GM12878 (cell line): ENCODE measurements at regions not wholly inside any gene's neighbourhood (a gene's known extent, or its start where the extent isn't known, plus 50 kb on each side); places are given as distances from the start of the nearest gene placed in this dataset.

Source experiments
- ATAC-seq: fragments of 200-7000 bp; cut with Tn5 transposase; 3 replicates; pipeline ENCODE4 v1.9.1; 2020; ENCODE audit warnings: mild to moderate bottlenecking, moderate library complexity
- BruUV-seq: library from RNA; stranded (reverse); fragments of 400-500 nt; replicated peaks from 2 replicates; lab custom pipeline; 2021; lab: Mats Ljungman, UMichigan
- CTCF ChIA-PET: fragments of 300-600 bp; sonication (Branson Sonifier 250); formaldehyde crosslinking; extraction: SDS; loops from one replicate; lab custom pipeline; 2021; ENCODE audit warnings: inconsistent platforms; lab: Yijun Ruan, JAX
- POLR2A ChIA-PET: fragments of 350-600 bp; formaldehyde crosslinking; extraction: SDS; loops from one replicate; lab custom pipeline; 2021; ENCODE audit warnings: inconsistent platforms; lab: Charles Lee
- RAD21 ChIA-PET: fragments of 300-600 bp; sonication (Branson Sonifier 250); formaldehyde crosslinking; loops from one replicate; lab custom pipeline; 2023; ENCODE audit warnings: antibody characterized with exemption; ENCODE audit not compliant: unreplicated experiment; lab: Charles Lee
- SMC1A ChIA-PET: fragments of 300-600 bp; sonication (Branson Sonifier 250); formaldehyde crosslinking; loops from one replicate; lab custom pipeline; 2023; ENCODE audit not compliant: unreplicated experiment, uncharacterized antibody; lab: Charles Lee
- DNase-seq: peaks from one replicate; pipeline ENCODE4 v3.0.0-alpha.2; 2011; ENCODE audit warnings: low read depth, low spot score
- FAIRE-seq: peaks from 3 replicates; lab custom pipeline; 2011; peaks lifted over from hg19 to GRCh38; lab: Jason Lieb, UNC
- H2AFZ ChIP-seq: 2 replicates; pipeline ENCODE4 v1.6.0; 2011; ENCODE audit warnings: low read depth, low read length, control low read depth; ENCODE audit not compliant: control insufficient read depth
- H3K27ac ChIP-seq: 2 replicates; pipeline ENCODE4 v1.5.1; 2011; ENCODE audit warnings: control low read depth; ENCODE audit not compliant: control insufficient read depth, insufficient read depth
- H3K27me3 ChIP-seq, 2 experiments: replicated peaks in 1 of 2; 2 replicates each; pipeline versions ENCODE4 v1.6.0 to v1.6.1; 2011; ENCODE audit warnings: low read length in 1 of 2; ENCODE audit not compliant: control insufficient read depth in 2 of 2, insufficient read depth in 2 of 2
- H3K36me3 ChIP-seq, 2 experiments: 2 replicates each; pipeline ENCODE4 v1.5.1; 2011; ENCODE audit warnings: low read length in 1 of 2; ENCODE audit not compliant: control insufficient read depth in 2 of 2, insufficient read depth in 2 of 2
- H3K4me1 ChIP-seq: 2 replicates; pipeline ENCODE4 v1.6.1; 2011; ENCODE audit warnings: mild to moderate bottlenecking, low read length, moderate library complexity, mixed read lengths; ENCODE audit not compliant: control insufficient read depth, insufficient read depth
- H3K4me2 ChIP-seq: 2 replicates; pipeline ENCODE4 v1.6.0; 2011; ENCODE audit warnings: control low read depth; ENCODE audit not compliant: control insufficient read depth, insufficient read depth
- H3K4me3 ChIP-seq: fragments of 200-600 bp; sonication (generic); 2 replicates; pipeline ENCODE4 v1.5.1; 2016
- H3K79me2 ChIP-seq: 2 replicates; pipeline ENCODE4 v1.6.0; 2011; ENCODE audit warnings: low read length; ENCODE audit not compliant: control insufficient read depth, insufficient read depth
- H3K9ac ChIP-seq: 2 replicates; pipeline ENCODE4 v1.8.0; 2011; ENCODE audit warnings: low read length, control low read depth, mixed read lengths; ENCODE audit not compliant: control insufficient read depth, insufficient read depth
- H3K9me3 ChIP-seq: replicated peaks from 3 replicates; pipeline ENCODE4 v1.5.1; 2011; ENCODE audit warnings: mild to moderate bottlenecking, low read length; ENCODE audit not compliant: control insufficient read depth, insufficient read depth
- H4K20me1 ChIP-seq: 2 replicates; pipeline ENCODE4 v1.6.0; 2011; ENCODE audit not compliant: control insufficient read depth, insufficient read depth
- CTCF ChIP-seq, 3 experiments: IDR thresholded peaks in 2 of 3; conservative IDR thresholded peaks in 1 of 3; 2 replicates each; pipeline ENCODE4 v1.5.1; 2011; ENCODE audit warnings: low read depth in 3 of 3, low read length in 3 of 3, mild to moderate bottlenecking in 3 of 3, control low read depth in 2 of 3, moderate library complexity in 2 of 3, inconsistent platforms in 1 of 3, mixed read lengths in 1 of 3; ENCODE audit not compliant: control insufficient read depth in 2 of 3, insufficient read depth in 1 of 3; ENCODE audit errors: extremely low read depth in 1 of 3
- FOXK2 ChIP-seq: fragments of 450-650 bp; IDR thresholded peaks from 2 replicates; pipeline ENCODE4 v1.6.1; 2017; ENCODE audit warnings: mild to moderate bottlenecking, moderate library complexity
- FOXM1 ChIP-seq: IDR thresholded peaks from 2 replicates; pipeline ENCODE4 v1.6.1; 2012; ENCODE audit warnings: low read depth, mild to moderate bottlenecking, inconsistent platforms, low read length, moderate library complexity
- NKRF ChIP-seq: fragments of 450-650 bp; conservative IDR thresholded peaks from 2 replicates; pipeline ENCODE4 v1.6.1; 2017; ENCODE audit warnings: mild to moderate bottlenecking, moderate library complexity
- NRF1 ChIP-seq: conservative IDR thresholded peaks from 2 replicates; pipeline ENCODE4 v1.6.1; 2011; ENCODE audit warnings: mild to moderate bottlenecking, low read depth, low read length, improper control_type of control experiment
- REST ChIP-seq: IDR thresholded peaks from 2 replicates; pipeline ENCODE4 v1.6.1; 2012; ENCODE audit warnings: mild to moderate bottlenecking, low read depth, low read length
- ZBED1 ChIP-seq: IDR thresholded peaks from 2 replicates; pipeline ENCODE4 v1.6.1; 2016; ENCODE audit warnings: borderline replicate concordance
- ZBTB4 ChIP-seq: fragments of 450-650 bp; formaldehyde crosslinking; IDR thresholded peaks from 2 replicates; pipeline ENCODE4 v1.4.0; 2022; ENCODE audit warnings: mild to moderate bottlenecking, moderate library complexity
- ZNF207 ChIP-seq: fragments of 450-650 bp; IDR thresholded peaks from 2 replicates; pipeline ENCODE4 v1.6.1; 2014; ENCODE audit warnings: antibody characterized with exemption, mild to moderate bottlenecking, borderline replicate concordance
- ZNF24 ChIP-seq: fragments of 450-650 bp; IDR thresholded peaks from 2 replicates; pipeline ENCODE4 v1.6.1; 2017; ENCODE audit warnings: antibody characterized with exemption, mild to moderate bottlenecking
- WGBS: methylation state at CpG from one replicate; pipeline ENCODE4 v1.1.6; 2016; ENCODE audit warnings: low lambda C conversion rate; ENCODE audit not compliant: insufficient replicate concordance, insufficient coverage; ENCODE audit errors: missing lambda C conversion rate; 5-methylcytosine and 5-hydroxymethylcytosine counted together
- in situ Hi-C: fragments of 300-500 bp; cut with MboI; formaldehyde crosslinking; loops from 9 replicates; pipeline ENCODE4 v1.14.3; 2018; ENCODE audit warnings: mixed read lengths
- intact Hi-C: fragments of 100-400 bp; cut with micrococcal nuclease; formaldehyde crosslinking; loops from one replicate; pipeline ENCODE4 v1.14.2; 2022; ENCODE audit not compliant: unreplicated experiment
- TF ChIP-seq, protein P1 (sequence below): fragments of 450-650 bp; IDR thresholded peaks from 2 replicates; pipeline ENCODE4 v1.6.1; 2017; ENCODE audit warnings: mild to moderate bottlenecking, low read depth, inconsistent platforms; ENCODE audit not compliant: poor library complexity, severe bottlenecking

- Histone ChIP-seq H3K4me1 (no peaks in the 10 kb centered on the region), H3K4me2 (no peak overlapping the region), H3K9ac (no peak overlapping the region), H3K9me3 (no peaks in the 10 kb centered on the region), H3K27me3 (no peaks in the 10 kb centered on the region; a peak in 1 of 4 replicates), H3K4me3 (no peak overlapping the region), H4K20me1 (no peaks in the 10 kb centered on the region), H3K79me2 (no peaks in the 10 kb centered on the region), H3K36me3 (no peaks in the 10 kb centered on the region), H2AFZ (no peak overlapping the region), H3K27ac (no peak overlapping the region)
- WGBS: 44% methylated on average over 3 of the region's 3 CpGs
- SMC1A ChIA-PET: interaction anchor here (0.6 to 0.9 kb wide), 2 partner anchors 14 to 24 kb away, joined by 3 read pairs; no protein-coding TSS in a partner anchor
- CTCF ChIA-PET: no interaction called here
- FAIRE-seq (no peak), ATAC-seq (no peak), DNase-seq (no peak)
- in situ Hi-C loops: no loop called here
- no TSS peak for BruUV-seq
- RAD21 ChIA-PET: no interaction called here
- intact Hi-C loops: loop anchor here (5.0 kb wide), 1 partner anchor 62 kb away; no protein-coding TSS in a partner anchor
- POLR2A ChIA-PET: no interaction called here
- TF ChIP-seq ZNF207 (no peak), ZBED1 (no peak), NKRF (no peak), FOXM1 (no peak), REST (no peak), ZBTB4 (no peak), NRF1 (no peak), CTCF (IDR thresholded peaks at IDR 0.05 in 2 of 3, conservative IDR thresholded peaks at IDR 0.05 in 1 of 3; ENCODE audit: control insufficient read depth in 2 of 3, extremely low read depth in 1 of 3, insufficient read depth in 1 of 3, low read depth in 3 of 3, low read length in 3 of 3) (no peak), FOXK2 (no peak), ZNF24 (no peak)
- TF ChIP-seq, protein P1, sequence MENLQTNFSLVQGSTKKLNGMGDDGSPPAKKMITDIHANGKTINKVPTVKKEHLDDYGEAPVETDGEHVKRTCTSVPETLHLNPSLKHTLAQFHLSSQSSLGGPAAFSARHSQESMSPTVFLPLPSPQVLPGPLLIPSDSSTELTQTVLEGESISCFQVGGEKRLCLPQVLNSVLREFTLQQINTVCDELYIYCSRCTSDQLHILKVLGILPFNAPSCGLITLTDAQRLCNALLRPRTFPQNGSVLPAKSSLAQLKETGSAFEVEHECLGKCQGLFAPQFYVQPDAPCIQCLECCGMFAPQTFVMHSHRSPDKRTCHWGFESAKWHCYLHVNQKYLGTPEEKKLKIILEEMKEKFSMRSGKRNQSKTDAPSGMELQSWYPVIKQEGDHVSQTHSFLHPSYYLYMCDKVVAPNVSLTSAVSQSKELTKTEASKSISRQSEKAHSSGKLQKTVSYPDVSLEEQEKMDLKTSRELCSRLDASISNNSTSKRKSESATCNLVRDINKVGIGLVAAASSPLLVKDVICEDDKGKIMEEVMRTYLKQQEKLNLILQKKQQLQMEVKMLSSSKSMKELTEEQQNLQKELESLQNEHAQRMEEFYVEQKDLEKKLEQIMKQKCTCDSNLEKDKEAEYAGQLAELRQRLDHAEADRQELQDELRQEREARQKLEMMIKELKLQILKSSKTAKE: no peak
Measured at GRCh38 chr7:10644849-10645248, 328.8 kb upstream of the PHF14 start.
